ENCODE measurements at regions not wholly inside any gene's neighbourhood (a gene's known extent, or its start where the extent isn't known, plus 50 kb on each side); places are given as distances from the start of the nearest gene placed in this dataset.

DNA sequence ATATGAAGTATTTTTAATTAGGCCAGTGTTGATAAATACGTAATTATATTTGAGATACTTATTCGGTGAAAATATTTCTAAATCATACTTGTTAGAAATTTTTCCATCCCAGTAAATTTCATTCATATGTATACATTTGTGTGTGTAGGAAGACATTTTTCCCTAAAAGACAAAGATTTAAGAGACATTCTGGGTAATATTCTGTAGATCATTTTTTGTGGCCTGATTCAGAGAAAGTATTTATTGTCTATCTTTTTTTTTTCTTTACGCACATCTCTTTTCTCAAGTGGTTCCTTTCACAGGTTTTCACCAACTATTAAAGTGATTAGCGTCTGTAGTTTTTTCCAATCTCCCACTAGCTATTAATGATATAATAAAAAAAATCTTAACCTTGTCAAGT lies 224.1 kb downstream of the MEF2C start:
- TF ChIP-seq, protein P1, sequence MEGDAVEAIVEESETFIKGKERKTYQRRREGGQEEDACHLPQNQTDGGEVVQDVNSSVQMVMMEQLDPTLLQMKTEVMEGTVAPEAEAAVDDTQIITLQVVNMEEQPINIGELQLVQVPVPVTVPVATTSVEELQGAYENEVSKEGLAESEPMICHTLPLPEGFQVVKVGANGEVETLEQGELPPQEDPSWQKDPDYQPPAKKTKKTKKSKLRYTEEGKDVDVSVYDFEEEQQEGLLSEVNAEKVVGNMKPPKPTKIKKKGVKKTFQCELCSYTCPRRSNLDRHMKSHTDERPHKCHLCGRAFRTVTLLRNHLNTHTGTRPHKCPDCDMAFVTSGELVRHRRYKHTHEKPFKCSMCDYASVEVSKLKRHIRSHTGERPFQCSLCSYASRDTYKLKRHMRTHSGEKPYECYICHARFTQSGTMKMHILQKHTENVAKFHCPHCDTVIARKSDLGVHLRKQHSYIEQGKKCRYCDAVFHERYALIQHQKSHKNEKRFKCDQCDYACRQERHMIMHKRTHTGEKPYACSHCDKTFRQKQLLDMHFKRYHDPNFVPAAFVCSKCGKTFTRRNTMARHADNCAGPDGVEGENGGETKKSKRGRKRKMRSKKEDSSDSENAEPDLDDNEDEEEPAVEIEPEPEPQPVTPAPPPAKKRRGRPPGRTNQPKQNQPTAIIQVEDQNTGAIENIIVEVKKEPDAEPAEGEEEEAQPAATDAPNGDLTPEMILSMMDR (conservative IDR thresholded peaks at IDR 0.05 in 1 of 2, IDR thresholded peaks at IDR 0.05 in 1 of 2; ENCODE audit: low read depth in 1 of 2, low read length in 2 of 2), result no peak
- TF ChIP-seq EZH2 (IDR thresholded peaks at IDR 0.05; ENCODE audit: low read length, missing control alignments), result no peak

Data from fibroblast of lung (primary cell).